NCI-H510A treated with DMSO at 0.1 percent for 48 hours (cell line): ENCODE measurements at regions not wholly inside any gene's neighbourhood (a gene's known extent, or its start where the extent isn't known, plus 50 kb on each side); places are given as distances from the start of the nearest gene placed in this dataset.
A peak's percentile ranks its signal among the peaks of the same experiment; 100 is the strongest.
"Not testable (repeated sequence)": the region's sequence is repeated elsewhere in the genome, so short reads cannot be mapped to it uniquely, and the experiment has no call there.

ENCODE experiments used
- DNase-seq: peaks from one replicate; lab custom pipeline; 2025; lab: John Stamatoyannopoulos, UW

- no peak for DNase-seq
Observed at GRCh38 chr18:39209173-39209572, 1643.6 kb upstream of the CELF4 start.

- no peak for DNase-seq
Observed at GRCh38 chr18:39208729-39209128, 1643.1 kb upstream of the CELF4 start.

GRCh38 chr18:39208190-39208589, 1642.6 kb upstream of the CELF4 start:
- no peak for DNase-seq

- DNase-seq: not testable (repeated sequence)
Observed at GRCh38 chr18:39206398-39207103, 1641.0 kb upstream of the CELF4 start.

GRCh38 chr18:39205565-39206195, 1640.1 kb upstream of the CELF4 start:
- no peak for DNase-seq

GRCh38 chr18:39200153-39200552, 1634.6 kb upstream of the CELF4 start:
- DNase-seq: no peak

GRCh38 chr18:39199231-39199855, 1633.7 kb upstream of the CELF4 start:
- no peak for DNase-seq

GRCh38 chr18:39198376-39198775, 1632.8 kb upstream of the CELF4 start:
- DNase-seq: no peak

- no peak for DNase-seq
Observed at GRCh38 chr18:39191931-39192330, 1626.3 kb upstream of the CELF4 start.

- no peak for DNase-seq
Observed at GRCh38 chr18:39191058-39191457, 1625.5 kb upstream of the CELF4 start.

GRCh38 chr18:39190508-39190907, 1624.9 kb upstream of the CELF4 start:
- peak; percentile 36 for DNase-seq

GRCh38 chr18:39188278-39188677, 1622.7 kb upstream of the CELF4 start:
- DNase-seq: peak; percentile 80

- no peak for DNase-seq
Observed at GRCh38 chr18:39186008-39186407, 1620.4 kb upstream of the CELF4 start.

- DNase-seq: no peak
Observed at GRCh38 chr18:39184176-39184575, 1618.6 kb upstream of the CELF4 start.

GRCh38 chr18:39178166-39178565, 1612.6 kb upstream of the CELF4 start:
- DNase-seq: no peak

GRCh38 chr18:39172695-39173421, 1607.3 kb upstream of the CELF4 start:
- peak; percentile 98 for DNase-seq

- no peak for DNase-seq
Observed at GRCh38 chr18:39168723-39169122, 1603.1 kb upstream of the CELF4 start.

- no peak for DNase-seq
Observed at GRCh38 chr18:39167990-39168389, 1602.4 kb upstream of the CELF4 start.

GRCh38 chr18:39166776-39167175, 1601.2 kb upstream of the CELF4 start:
- no peak for DNase-seq

GRCh38 chr18:39162013-39162827, 1596.6 kb upstream of the CELF4 start:
- no peak for DNase-seq

- no peak for DNase-seq
Observed at GRCh38 chr18:39149211-39149806, 1583.7 kb upstream of the CELF4 start.
